GM12865 (cell line): ENCODE measurements at regions not wholly inside any gene's neighbourhood (a gene's known extent, or its start where the extent isn't known, plus 50 kb on each side); places are given as distances from the start of the nearest gene placed in this dataset.

Experiments used
- DNase-seq: peaks from one replicate; pipeline ENCODE4 v3.0.0; 2010; ENCODE audit warnings: low read depth
- H3K4me3 ChIP-seq: 2 replicates; pipeline ENCODE4 v1.5.1; 2011; ENCODE audit warnings: mild to moderate bottlenecking, low read depth, low read length, control low read depth
- CTCF ChIP-seq: IDR thresholded peaks from 2 replicates; pipeline ENCODE4 v1.5.1; 2011; ENCODE audit warnings: low read length, control low read depth, low read depth, inconsistent platforms; ENCODE audit not compliant: insufficient read depth; ENCODE audit errors: missing control alignments

- no peak overlapping the region for H3K4me3 ChIP-seq
- no peak for TF ChIP-seq CTCF
- DNase-seq: no peak
Measured at GRCh38 chr7:145184956-145185355, 349.1 kb upstream of the TPK1 start.

GRCh38 chr7:145183069-145183468 is 347.2 kb upstream of the TPK1 start:
- no peak for DNase-seq
- no peak for TF ChIP-seq CTCF
- H3K4me3 ChIP-seq: no peak overlapping the region

GRCh38 chr7:145175366-145175765 is 339.5 kb upstream of the TPK1 start:
- H3K4me3 ChIP-seq: no peak overlapping the region
- no peak for TF ChIP-seq CTCF
- DNase-seq: no peak

- no peak overlapping the region for H3K4me3 ChIP-seq
- TF ChIP-seq CTCF: no peak
- no peak for DNase-seq
Measured at GRCh38 chr7:145169908-145170307, 334.1 kb upstream of the TPK1 start.

GRCh38 chr7:145168879-145169278 is 333.0 kb upstream of the TPK1 start:
- DNase-seq: no peak
- TF ChIP-seq CTCF: no peak
- no peak overlapping the region for H3K4me3 ChIP-seq

- no peak for TF ChIP-seq CTCF
- DNase-seq: no peak
- H3K4me3 ChIP-seq: no peak overlapping the region
Measured at GRCh38 chr7:145168427-145168826, 332.6 kb upstream of the TPK1 start.

- TF ChIP-seq CTCF: no peak
- no peak overlapping the region for H3K4me3 ChIP-seq
- DNase-seq: no peak
Measured at GRCh38 chr7:145156834-145157233, 321.0 kb upstream of the TPK1 start.
